IMR-90 (cell line): ENCODE measurements at regions not wholly inside any gene's neighbourhood (a gene's known extent, or its start where the extent isn't known, plus 50 kb on each side); places are given as distances from the start of the nearest gene placed in this dataset.

ENCODE experiments used
- ATAC-seq: fragments of 200-7000 bp; cut with Tn5 transposase; 2 replicates; pipeline ENCODE4 v1.9.1; 2020; ENCODE audit warnings: low read depth, mild to moderate bottlenecking, moderate library complexity
- BruUV-seq: library from RNA; stranded (reverse); fragments of 400-500 nt; replicated peaks from 2 replicates; lab custom pipeline; 2021; lab: Mats Ljungman, UMichigan
- CTCF ChIA-PET: fragments of 300-600 bp; formaldehyde crosslinking; extraction: SDS; loops from one replicate; lab custom pipeline; 2021; ENCODE audit warnings: antibody characterized with exemption; lab: Yijun Ruan, JAX
- POLR2A ChIA-PET: fragments of 300-600 bp; sonication (Branson Sonifier 250); formaldehyde crosslinking; loops from one replicate; lab custom pipeline; 2022; ENCODE audit warnings: antibody characterized with exemption; ENCODE audit not compliant: unreplicated experiment; lab: Charles Lee
- DNase-seq: peaks from one replicate; pipeline ENCODE4 v3.0.0; 2013
- H2AFZ ChIP-seq: replicated peaks from 2 replicates; pipeline ENCODE3; 2013; ENCODE audit warnings: low read length, mild to moderate bottlenecking; ENCODE audit not compliant: poor library complexity
- H2AK5ac ChIP-seq: 2 replicates; pipeline ENCODE4 v1.6.1; 2013; ENCODE audit warnings: low read depth, low read length, inconsistent platforms
- H2AK9ac ChIP-seq: replicated peaks from 2 replicates; pipeline ENCODE3; 2013; ENCODE audit warnings: mild to moderate bottlenecking, low read depth, low read length, moderate library complexity; ENCODE audit not compliant: poor library complexity
- H2BK120ac ChIP-seq: 2 replicates; pipeline ENCODE4 v1.6.1; 2013; ENCODE audit warnings: low read depth, low read length, inconsistent platforms
- H2BK15ac ChIP-seq: 3 replicates; pipeline ENCODE4 v1.6.1; 2013; ENCODE audit warnings: low read depth, low read length, inconsistent platforms
- H2BK20ac ChIP-seq: 2 replicates; pipeline ENCODE4 v1.6.1; 2013; ENCODE audit warnings: low read depth, mild to moderate bottlenecking, inconsistent platforms, low read length, moderate library complexity
- H2BK5ac ChIP-seq: 2 replicates; pipeline ENCODE4 v1.6.1; 2013; ENCODE audit warnings: mild to moderate bottlenecking, low read depth, low read length, inconsistent platforms; ENCODE audit not compliant: poor library complexity, severe bottlenecking
- H3K14ac ChIP-seq: replicated peaks from 2 replicates; pipeline ENCODE4 v1.6.1; 2013; ENCODE audit warnings: low read depth, low read length, inconsistent platforms
- H3K18ac ChIP-seq: 2 replicates; pipeline ENCODE4 v1.6.1; 2013; ENCODE audit warnings: low read depth, low read length, control low read depth
- H3K23ac ChIP-seq: 2 replicates; pipeline ENCODE4 v1.6.1; 2013; ENCODE audit warnings: low read depth, low read length, inconsistent platforms
- H3K27ac ChIP-seq: 2 replicates; pipeline ENCODE4 v1.5.1; 2013; ENCODE audit warnings: mild to moderate bottlenecking, control low read depth, low read length; ENCODE audit not compliant: insufficient read depth
- H3K27me3 ChIP-seq: 2 replicates; pipeline ENCODE4 v1.6.1; 2013; ENCODE audit warnings: low read length; ENCODE audit not compliant: control insufficient read depth, insufficient read depth
- H3K36me3 ChIP-seq: 2 replicates; pipeline ENCODE4 v1.6.1; 2013; ENCODE audit warnings: low read length, mixed read lengths; ENCODE audit not compliant: control insufficient read depth, insufficient read depth
- H3K4ac ChIP-seq: 2 replicates; pipeline ENCODE4 v1.6.1; 2013; ENCODE audit warnings: low read depth, low read length, inconsistent platforms
- H3K4me1 ChIP-seq: 2 replicates; pipeline ENCODE4 v1.6.1; 2013; ENCODE audit warnings: low read length, mixed read lengths; ENCODE audit not compliant: control insufficient read depth, insufficient read depth
- H3K4me2 ChIP-seq: 2 replicates; pipeline ENCODE4 v1.6.1; 2013; ENCODE audit warnings: low read depth, mild to moderate bottlenecking, control low read depth, low read length, moderate library complexity
- H3K4me3 ChIP-seq: 2 replicates; pipeline ENCODE4 v1.5.1; 2013; ENCODE audit warnings: low read depth, mild to moderate bottlenecking, control low read depth, low read length, moderate library complexity; ENCODE audit not compliant: insufficient read depth
- H3K56ac ChIP-seq: 2 replicates; pipeline ENCODE4 v1.6.1; 2013; ENCODE audit warnings: low read length, inconsistent platforms; ENCODE audit not compliant: insufficient read depth; ENCODE audit errors: extremely low read depth
- H3K79me1 ChIP-seq, 2 experiments: 2 replicates each; pipeline ENCODE4 v1.6.1; 2013; ENCODE audit warnings: low read length in 2 of 2, inconsistent platforms in 1 of 2, low read depth in 1 of 2
- H3K9ac ChIP-seq: 2 replicates; pipeline ENCODE4 v1.6.1; 2013; ENCODE audit warnings: low read depth, low read length, control low read depth
- H3K9me1 ChIP-seq: 2 replicates; pipeline ENCODE4 v1.6.1; 2013; ENCODE audit warnings: low read length, inconsistent platforms; ENCODE audit not compliant: insufficient read depth
- H3K9me3 ChIP-seq: 2 replicates; pipeline ENCODE4 v1.6.1; 2013; ENCODE audit warnings: low read length; ENCODE audit not compliant: control insufficient read depth, insufficient read depth
- H4K20me1 ChIP-seq: 2 replicates; pipeline ENCODE4 v1.6.1; 2013; ENCODE audit warnings: low read length, inconsistent platforms; ENCODE audit not compliant: insufficient read depth
- H4K5ac ChIP-seq: 2 replicates; pipeline ENCODE4 v1.6.1; 2013; ENCODE audit warnings: mild to moderate bottlenecking, low read depth, low read length, control low read depth
- H4K8ac ChIP-seq, 2 experiments: 2 replicates each; pipeline ENCODE4 v1.6.1; 2013; ENCODE audit warnings: low read depth in 2 of 2, low read length in 2 of 2, control low read depth in 1 of 2, inconsistent platforms in 1 of 2
- H4K91ac ChIP-seq: 2 replicates; pipeline ENCODE4 v1.6.1; 2013; ENCODE audit warnings: low read depth, low read length, inconsistent platforms; ENCODE audit not compliant: insufficient read depth
- MXI1 ChIP-seq: IDR thresholded peaks from 2 replicates; pipeline ENCODE4 v1.6.1; 2012; ENCODE audit warnings: low read depth, mild to moderate bottlenecking, low read length, moderate library complexity, borderline replicate concordance
- WGBS, 2 experiments: methylation state at CpG; one replicate each; pipeline versions ENCODE4 v1.1.5 to v1.1.7; 2013; ENCODE audit warnings: missing lambda C conversion rate in 2 of 2; ENCODE audit not compliant: insufficient read length in 1 of 2; ENCODE audit errors: extremely low coverage in 2 of 2; 5-methylcytosine and 5-hydroxymethylcytosine counted together
- dilution Hi-C: fragments of 300-500 bp; cut with HindIII; formaldehyde crosslinking; loops from one replicate; pipeline ENCODE4 v1.14.3; 2018; ENCODE audit warnings: low sequenced_read_pairs; ENCODE audit not compliant: unreplicated experiment
- in situ Hi-C: fragments of 300-500 bp; cut with MboI; formaldehyde crosslinking; loops from 3 replicates; pipeline ENCODE4 v1.14.3; 2019; ENCODE audit warnings: low sequenced_read_pairs, inconsistent platforms, mixed read lengths
- intact Hi-C: fragments of 100-400 bp; cut with micrococcal nuclease; formaldehyde crosslinking; loops from 2 replicates; pipeline ENCODE4 v1.10.0; 2022

DNA sequence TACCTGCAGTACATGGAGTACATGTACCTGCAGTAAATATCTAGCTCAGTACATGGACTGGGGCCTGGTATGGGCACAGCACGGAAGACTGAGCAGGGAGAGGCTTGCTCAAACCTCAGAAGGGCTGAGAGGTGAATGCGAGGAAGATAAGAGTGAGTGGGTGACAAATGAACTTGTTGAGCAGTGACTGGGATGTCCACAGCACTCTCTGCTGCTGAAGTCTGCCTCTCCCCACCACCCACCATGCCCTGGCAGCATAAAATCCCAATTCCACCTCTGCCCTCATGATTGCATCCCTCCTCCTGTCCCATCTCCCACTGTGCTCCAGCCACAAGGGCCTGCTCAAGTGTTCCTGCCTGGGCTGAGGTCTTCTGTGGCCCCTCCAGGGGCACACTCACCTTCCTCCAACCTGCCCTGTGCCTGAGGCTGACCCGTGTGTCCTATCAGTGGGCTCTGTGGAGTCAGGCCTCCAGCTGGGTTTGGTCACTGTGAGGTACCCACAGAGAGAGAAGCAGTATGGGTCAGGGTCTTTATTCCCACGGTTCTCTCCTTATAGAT, 114.2 kb downstream of the FOXD2 start:
- no TSS peak for BruUV-seq
- Histone ChIP-seq H2AK5ac (no peak overlapping the region), H3K9me1 (no peaks in the 10 kb centered on the region), H3K36me3 (no peaks in the 10 kb centered on the region), H3K4me3 (no peak overlapping the region), H3K9ac (no peak overlapping the region), H4K8ac (no peak overlapping the region), H3K4me2 (no peak overlapping the region), H3K4me1 (no peaks in the 10 kb centered on the region), H4K5ac (no peak overlapping the region), H4K91ac (no peak overlapping the region), H2AFZ (no peak overlapping the region), H2BK120ac (no peak overlapping the region), H2BK5ac (no peak overlapping the region), H2AK9ac (no peak overlapping the region), H3K23ac (no peak overlapping the region), H4K20me1 (no peaks in the 10 kb centered on the region), H3K9me3 (no peaks in the 10 kb centered on the region), H3K4ac (no peak overlapping the region), H3K14ac (no peak overlapping the region), H2BK15ac (no peak overlapping the region), H3K27ac (no peak overlapping the region), H3K27me3 (peaks cover 12% of the 10 kb centered on the region), H2BK20ac (no peak overlapping the region), H3K56ac (no peak overlapping the region), H3K79me1 (no peaks in the 10 kb centered on the region), H3K18ac (no peak overlapping the region)
- no peak for DNase-seq
- WGBS, 2 experiments = 20% methylated on average over 1 of the region's 4 CpGs; no CpG with 5 or more reads in 1 of the 2 experiments
- no peak for ATAC-seq
- intact Hi-C loops = no loop called here
- ChIA-PET CTCF (no interaction called here), POLR2A (no interaction called here)
- in situ Hi-C loops = no loop called here
- no peak for TF ChIP-seq MXI1
- dilution Hi-C loops = no loop called here
